ENCODE measurements at regions not wholly inside any gene's neighbourhood (a gene's known extent, or its start where the extent isn't known, plus 50 kb on each side); places are given as distances from the start of the nearest gene placed in this dataset.

DNA sequence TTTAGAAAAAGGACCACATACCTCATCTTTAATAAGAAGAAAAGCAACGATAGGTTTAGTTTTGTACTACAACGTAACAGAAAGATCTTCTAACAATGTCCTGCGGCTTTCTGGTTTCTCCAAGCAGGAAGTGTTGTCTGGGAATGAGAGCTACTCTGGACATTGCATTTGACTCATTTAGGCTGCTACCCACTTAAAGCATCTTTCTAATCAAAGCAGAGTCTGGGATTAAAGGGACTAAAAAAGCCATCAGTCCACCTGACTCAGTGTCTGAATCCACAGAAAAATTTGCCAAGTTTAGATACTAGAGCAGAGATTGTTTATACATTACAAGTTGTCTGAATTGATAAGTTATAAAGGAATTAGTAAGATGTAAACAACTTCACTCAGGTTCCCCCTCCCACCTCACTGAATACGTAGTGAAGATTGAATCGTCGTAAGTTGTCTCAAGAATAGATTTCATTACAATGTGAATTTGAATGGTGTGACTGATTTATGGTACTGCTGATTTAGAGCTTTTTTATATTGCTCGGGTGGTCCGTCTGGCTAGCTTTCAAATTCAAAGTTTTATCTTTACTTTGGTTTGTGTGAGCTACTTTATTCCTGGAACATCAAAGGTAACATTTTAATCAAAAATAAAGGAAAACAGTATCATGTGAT, 70.2 kb upstream of the SMIM21 start:
- no peak for TF ChIP-seq EZH2phosphoT487 (conservative IDR thresholded peaks at IDR 0.05; ENCODE audit: low read length)
- TF ChIP-seq, protein P1, sequence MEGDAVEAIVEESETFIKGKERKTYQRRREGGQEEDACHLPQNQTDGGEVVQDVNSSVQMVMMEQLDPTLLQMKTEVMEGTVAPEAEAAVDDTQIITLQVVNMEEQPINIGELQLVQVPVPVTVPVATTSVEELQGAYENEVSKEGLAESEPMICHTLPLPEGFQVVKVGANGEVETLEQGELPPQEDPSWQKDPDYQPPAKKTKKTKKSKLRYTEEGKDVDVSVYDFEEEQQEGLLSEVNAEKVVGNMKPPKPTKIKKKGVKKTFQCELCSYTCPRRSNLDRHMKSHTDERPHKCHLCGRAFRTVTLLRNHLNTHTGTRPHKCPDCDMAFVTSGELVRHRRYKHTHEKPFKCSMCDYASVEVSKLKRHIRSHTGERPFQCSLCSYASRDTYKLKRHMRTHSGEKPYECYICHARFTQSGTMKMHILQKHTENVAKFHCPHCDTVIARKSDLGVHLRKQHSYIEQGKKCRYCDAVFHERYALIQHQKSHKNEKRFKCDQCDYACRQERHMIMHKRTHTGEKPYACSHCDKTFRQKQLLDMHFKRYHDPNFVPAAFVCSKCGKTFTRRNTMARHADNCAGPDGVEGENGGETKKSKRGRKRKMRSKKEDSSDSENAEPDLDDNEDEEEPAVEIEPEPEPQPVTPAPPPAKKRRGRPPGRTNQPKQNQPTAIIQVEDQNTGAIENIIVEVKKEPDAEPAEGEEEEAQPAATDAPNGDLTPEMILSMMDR (IDR thresholded peaks at IDR 0.05; ENCODE audit: insufficient read depth, low read length, poor library complexity, severe bottlenecking): no peak
- Histone ChIP-seq H3K4me3 (ENCODE audit: insufficient read depth, low read length, poor library complexity, severe bottlenecking) (no peak overlapping the region), H3F3A (ENCODE audit: insufficient read depth) (no peaks in the 10 kb centered on the region), H3K9me2 (replicated peaks; ENCODE audit: insufficient read depth, low read length) (no peaks in the 10 kb centered on the region), H3K27ac (ENCODE audit: low read depth, low read length) (no peak overlapping the region), H3K4me2 (ENCODE audit: low read depth, low read length, poor library complexity, severe bottlenecking) (no peak overlapping the region), H3K36me3 (ENCODE audit: low read length) (no peaks in the 10 kb centered on the region), H2AFZ (ENCODE audit: low read depth, low read length, severe bottlenecking) (no peak overlapping the region), H3K9me3 (ENCODE audit: insufficient read depth, low read length) (no peaks in the 10 kb centered on the region), H4K20me1 (ENCODE audit: low read depth, low read length) (no peaks in the 10 kb centered on the region), H3K9ac (ENCODE audit: low read length) (no peak overlapping the region), H3K79me2 (ENCODE audit: insufficient read depth, low read length) (no peaks in the 10 kb centered on the region), H3K27me3 (ENCODE audit: low read length) (peaks cover 4% of the 10 kb centered on the region; the same call in 1 of the 2 replicates)

DNA sequence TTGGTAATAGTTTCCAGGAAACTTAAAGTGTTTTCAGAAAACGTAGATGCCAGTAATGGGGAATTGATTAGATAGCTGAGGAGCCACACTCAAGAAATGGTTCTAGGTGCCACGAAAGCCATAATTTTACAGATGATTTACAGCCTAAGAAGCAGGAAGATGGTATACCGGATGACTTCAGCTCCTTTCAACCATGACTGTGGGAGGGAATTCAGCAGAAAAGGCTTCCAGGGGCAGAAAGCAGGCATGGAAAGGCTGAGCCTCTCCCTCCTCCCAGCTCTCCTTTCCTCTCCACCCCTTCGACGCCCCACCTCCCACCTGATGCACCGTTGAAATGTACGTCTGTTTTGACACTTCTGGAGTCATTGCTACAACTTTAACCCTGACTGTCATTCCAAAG, 68.6 kb upstream of the SMIM21 start:
- no peaks in the 10 kb centered on the region for H3K9me2 ChIP-seq (replicated peaks; ENCODE audit: insufficient read depth, low read length)
- H3K27ac ChIP-seq (ENCODE audit: low read depth, low read length): no peak overlapping the region
- no peak overlapping the region for H3K9ac ChIP-seq (ENCODE audit: low read length)
- no peaks in the 10 kb centered on the region for H4K20me1 ChIP-seq (ENCODE audit: low read depth, low read length)
- H3K27me3 ChIP-seq (ENCODE audit: low read length): no peaks in the 10 kb centered on the region
- no peaks in the 10 kb centered on the region for H3K79me2 ChIP-seq (ENCODE audit: insufficient read depth, low read length)
- no peaks in the 10 kb centered on the region for H3F3A ChIP-seq (ENCODE audit: insufficient read depth)
- H3K4me3 ChIP-seq (ENCODE audit: insufficient read depth, low read length, poor library complexity, severe bottlenecking): no peak overlapping the region
- no peaks in the 10 kb centered on the region for H3K9me3 ChIP-seq (ENCODE audit: insufficient read depth, low read length)
- H3K36me3 ChIP-seq (ENCODE audit: low read length): no peaks in the 10 kb centered on the region
- no peak for TF ChIP-seq EZH2phosphoT487 (conservative IDR thresholded peaks at IDR 0.05; ENCODE audit: low read length)
- TF ChIP-seq, protein P1 (IDR thresholded peaks at IDR 0.05; ENCODE audit: insufficient read depth, low read length, poor library complexity, severe bottlenecking): no peak
- no peak overlapping the region for H2AFZ ChIP-seq (ENCODE audit: low read depth, low read length, severe bottlenecking)
- H3K4me2 ChIP-seq (ENCODE audit: low read depth, low read length, poor library complexity, severe bottlenecking): no peak overlapping the region

DNA sequence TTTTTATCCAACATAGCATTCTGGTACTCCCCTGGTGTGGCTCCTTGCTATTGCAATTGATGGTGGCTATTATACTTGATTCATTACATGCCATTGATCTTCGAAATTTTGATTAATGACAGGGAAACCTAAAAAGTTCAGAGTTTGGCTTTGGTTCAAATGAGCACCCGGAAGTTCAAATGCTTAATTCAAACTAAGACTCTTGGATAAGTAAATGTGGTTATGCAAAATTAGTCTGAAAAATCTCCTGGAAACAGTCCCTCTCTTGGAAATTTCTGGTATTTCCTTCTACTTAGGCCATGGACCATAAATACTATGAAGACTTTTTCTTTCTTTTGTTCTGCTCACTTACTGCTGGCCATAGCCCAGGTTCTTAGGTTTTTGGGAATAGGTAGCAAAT, 65.3 kb upstream of the SMIM21 start:
- Histone ChIP-seq H3K9ac (ENCODE audit: low read length) (no peak overlapping the region), H3K9me3 (ENCODE audit: insufficient read depth, low read length) (no peaks in the 10 kb centered on the region), H3K4me2 (ENCODE audit: low read depth, low read length, poor library complexity, severe bottlenecking) (no peak overlapping the region), H3K9me2 (replicated peaks; ENCODE audit: insufficient read depth, low read length) (no peaks in the 10 kb centered on the region), H3K36me3 (ENCODE audit: low read length) (no peaks in the 10 kb centered on the region), H4K20me1 (ENCODE audit: low read depth, low read length) (no peaks in the 10 kb centered on the region), H2AFZ (ENCODE audit: low read depth, low read length, severe bottlenecking) (no peak overlapping the region), H3F3A (ENCODE audit: insufficient read depth) (no peaks in the 10 kb centered on the region), H3K79me2 (ENCODE audit: insufficient read depth, low read length) (no peaks in the 10 kb centered on the region), H3K27me3 (ENCODE audit: low read length) (no peaks in the 10 kb centered on the region), H3K4me3 (ENCODE audit: insufficient read depth, low read length, poor library complexity, severe bottlenecking) (no peak overlapping the region), H3K27ac (ENCODE audit: low read depth, low read length) (no peak overlapping the region)
- TF ChIP-seq, protein P1 (IDR thresholded peaks at IDR 0.05; ENCODE audit: insufficient read depth, low read length, poor library complexity, severe bottlenecking): no peak
- no peak for TF ChIP-seq EZH2phosphoT487 (conservative IDR thresholded peaks at IDR 0.05; ENCODE audit: low read length)
